ENCODE measurements at regions not wholly inside any gene's neighbourhood (a gene's known extent, or its start where the extent isn't known, plus 50 kb on each side); places are given as distances from the start of the nearest gene placed in this dataset.

DNA sequence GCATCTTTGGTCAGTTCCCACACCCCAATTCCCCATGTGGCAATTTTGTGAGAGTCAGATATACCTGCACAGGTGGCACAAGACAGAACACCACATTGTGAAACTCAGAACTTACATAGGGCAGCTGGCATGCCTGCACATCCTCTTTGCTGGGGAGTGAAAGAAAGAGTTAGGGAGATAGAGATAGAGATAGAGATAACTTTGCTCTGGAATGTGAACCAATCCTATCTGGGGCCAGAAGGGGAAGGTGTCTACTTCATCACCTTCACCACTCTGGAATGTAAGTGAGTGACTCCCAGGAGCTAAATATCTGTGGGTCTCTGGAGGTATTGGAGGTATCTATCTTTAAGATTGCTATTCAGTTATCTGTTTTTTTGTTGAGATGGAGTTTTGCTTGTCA lies 289.2 kb downstream of the OGFRL1 start:
- Histone ChIP-seq H3K79me2 (ENCODE audit: insufficient read depth, low read depth, low read length) (no peaks in the 10 kb centered on the region), H3K9me2 (ENCODE audit: insufficient read depth, low read length) (no peaks in the 10 kb centered on the region), H4K20me1 (ENCODE audit: insufficient read depth, low read length) (no peaks in the 10 kb centered on the region), H3K4me2 (ENCODE audit: low read length) (no peak overlapping the region), H3K36me3 (ENCODE audit: insufficient read depth, low read length) (no peaks in the 10 kb centered on the region), H3K4me3 (ENCODE audit: low read depth, low read length, poor library complexity, severe bottlenecking) (no peak overlapping the region), H3K4me1 (ENCODE audit: insufficient read depth, low read length, poor library complexity, severe bottlenecking) (no peaks in the 10 kb centered on the region), H2AFZ (ENCODE audit: low read length) (no peak overlapping the region), H3K9me3 (ENCODE audit: low read length) (no peaks in the 10 kb centered on the region), H3K27ac (ENCODE audit: low read depth, low read length, poor library complexity, severe bottlenecking) (no peak overlapping the region)
- TF ChIP-seq, protein P1, sequence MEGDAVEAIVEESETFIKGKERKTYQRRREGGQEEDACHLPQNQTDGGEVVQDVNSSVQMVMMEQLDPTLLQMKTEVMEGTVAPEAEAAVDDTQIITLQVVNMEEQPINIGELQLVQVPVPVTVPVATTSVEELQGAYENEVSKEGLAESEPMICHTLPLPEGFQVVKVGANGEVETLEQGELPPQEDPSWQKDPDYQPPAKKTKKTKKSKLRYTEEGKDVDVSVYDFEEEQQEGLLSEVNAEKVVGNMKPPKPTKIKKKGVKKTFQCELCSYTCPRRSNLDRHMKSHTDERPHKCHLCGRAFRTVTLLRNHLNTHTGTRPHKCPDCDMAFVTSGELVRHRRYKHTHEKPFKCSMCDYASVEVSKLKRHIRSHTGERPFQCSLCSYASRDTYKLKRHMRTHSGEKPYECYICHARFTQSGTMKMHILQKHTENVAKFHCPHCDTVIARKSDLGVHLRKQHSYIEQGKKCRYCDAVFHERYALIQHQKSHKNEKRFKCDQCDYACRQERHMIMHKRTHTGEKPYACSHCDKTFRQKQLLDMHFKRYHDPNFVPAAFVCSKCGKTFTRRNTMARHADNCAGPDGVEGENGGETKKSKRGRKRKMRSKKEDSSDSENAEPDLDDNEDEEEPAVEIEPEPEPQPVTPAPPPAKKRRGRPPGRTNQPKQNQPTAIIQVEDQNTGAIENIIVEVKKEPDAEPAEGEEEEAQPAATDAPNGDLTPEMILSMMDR (conservative IDR thresholded peaks at IDR 0.05; ENCODE audit: low read length), result no peak
- TF ChIP-seq EZH2phosphoT487 (IDR thresholded peaks at IDR 0.05; ENCODE audit: borderline replicate concordance, low read depth, low read length), result no peak
- intact Hi-C loops (cut with micrococcal nuclease; ENCODE audit: unreplicated experiment), result no loop called here
- DNase-seq (ENCODE audit: low spot score), result no peak
- POLR2A ChIA-PET, result no interaction called here
- CTCF ChIA-PET (ENCODE audit: unreplicated experiment), result no interaction called here
- no TSS peak for BruUV-seq (replicated peaks)

DNA sequence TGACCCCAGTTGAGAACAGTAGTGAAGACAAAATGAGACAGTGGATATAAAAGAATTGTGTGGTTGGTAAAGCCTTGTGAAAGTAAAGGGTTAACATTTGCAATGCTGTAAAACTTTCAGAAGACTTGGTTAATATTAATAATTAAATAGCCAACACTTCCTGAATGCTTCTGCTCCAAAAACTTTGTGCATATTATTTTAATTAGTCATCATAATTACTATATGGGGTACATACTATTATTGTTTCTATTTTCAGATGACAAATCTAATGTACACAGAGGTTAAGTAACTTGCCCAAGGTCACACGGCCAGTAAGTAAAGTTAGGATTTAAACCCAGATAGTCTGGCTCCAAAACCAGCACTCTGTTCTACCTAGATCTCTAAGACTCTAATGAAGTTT lies 291.3 kb downstream of the OGFRL1 start:
- BruUV-seq (replicated peaks), result no TSS peak
- POLR2A ChIA-PET, result no interaction called here
- TF ChIP-seq, protein P1 (conservative IDR thresholded peaks at IDR 0.05; ENCODE audit: low read length), result no peak
- no peak for TF ChIP-seq EZH2phosphoT487 (IDR thresholded peaks at IDR 0.05; ENCODE audit: borderline replicate concordance, low read depth, low read length)
- Histone ChIP-seq H3K4me2 (ENCODE audit: low read length) (no peak overlapping the region), H3K27ac (ENCODE audit: low read depth, low read length, poor library complexity, severe bottlenecking) (no peak overlapping the region), H3K4me1 (ENCODE audit: insufficient read depth, low read length, poor library complexity, severe bottlenecking) (no peaks in the 10 kb centered on the region), H2AFZ (ENCODE audit: low read length) (no peak overlapping the region), H3K4me3 (ENCODE audit: low read depth, low read length, poor library complexity, severe bottlenecking) (no peak overlapping the region), H4K20me1 (ENCODE audit: insufficient read depth, low read length) (no peaks in the 10 kb centered on the region), H3K9me2 (ENCODE audit: insufficient read depth, low read length) (no peaks in the 10 kb centered on the region), H3K79me2 (ENCODE audit: insufficient read depth, low read depth, low read length) (no peaks in the 10 kb centered on the region), H3K36me3 (ENCODE audit: insufficient read depth, low read length) (no peaks in the 10 kb centered on the region), H3K9me3 (ENCODE audit: low read length) (no peaks in the 10 kb centered on the region)
- intact Hi-C loops (cut with micrococcal nuclease; ENCODE audit: unreplicated experiment), result no loop called here
- DNase-seq (ENCODE audit: low spot score), result no peak
- CTCF ChIA-PET (ENCODE audit: unreplicated experiment), result no interaction called here

DNA sequence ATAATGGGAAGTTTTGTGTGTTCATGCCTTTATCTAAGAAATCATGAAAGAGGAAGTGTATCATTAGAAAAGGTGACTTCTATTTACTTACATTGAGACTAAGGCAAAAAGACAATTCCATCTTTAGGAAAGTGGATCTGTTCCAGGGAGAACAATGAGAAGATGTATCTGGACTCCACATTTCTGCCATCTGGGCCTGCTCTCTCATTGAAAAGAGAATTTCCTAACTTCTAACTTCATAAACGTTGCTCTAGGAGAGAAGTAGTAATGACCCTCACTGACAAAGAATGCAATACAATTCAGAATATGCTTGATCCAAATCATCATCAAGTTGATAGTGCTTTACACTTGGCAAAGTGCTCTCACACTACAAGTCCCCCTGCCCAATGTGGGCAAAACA lies 294.2 kb downstream of the OGFRL1 start:
- no peaks in the 10 kb centered on the region for H3K36me3 ChIP-seq (ENCODE audit: insufficient read depth, low read length)
- BruUV-seq (replicated peaks), result no TSS peak
- H3K9me2 ChIP-seq (ENCODE audit: insufficient read depth, low read length), result no peaks in the 10 kb centered on the region
- H3K4me3 ChIP-seq (ENCODE audit: low read depth, low read length, poor library complexity, severe bottlenecking), result no peak overlapping the region
- H4K20me1 ChIP-seq (ENCODE audit: insufficient read depth, low read length), result no peaks in the 10 kb centered on the region
- no peaks in the 10 kb centered on the region for H3K79me2 ChIP-seq (ENCODE audit: insufficient read depth, low read depth, low read length)
- ChIA-PET CTCF (ENCODE audit: unreplicated experiment) (no interaction called here), POLR2A (no interaction called here)
- H3K27ac ChIP-seq (ENCODE audit: low read depth, low read length, poor library complexity, severe bottlenecking), result no peak overlapping the region
- no peak for DNase-seq (ENCODE audit: low spot score)
- H3K9me3 ChIP-seq (ENCODE audit: low read length), result no peaks in the 10 kb centered on the region
- H3K4me2 ChIP-seq (ENCODE audit: low read length), result no peak overlapping the region
- no peak overlapping the region for H2AFZ ChIP-seq (ENCODE audit: low read length)
- no peaks in the 10 kb centered on the region for H3K4me1 ChIP-seq (ENCODE audit: insufficient read depth, low read length, poor library complexity, severe bottlenecking)
- TF ChIP-seq, protein P1 (conservative IDR thresholded peaks at IDR 0.05; ENCODE audit: low read length), result no peak
- TF ChIP-seq EZH2phosphoT487 (IDR thresholded peaks at IDR 0.05; ENCODE audit: borderline replicate concordance, low read depth, low read length), result no peak
- intact Hi-C loops (cut with micrococcal nuclease; ENCODE audit: unreplicated experiment), result no loop called here
